K562 (cell line): ENCODE measurements at regions not wholly inside any gene's neighbourhood (a gene's known extent, or its start where the extent isn't known, plus 50 kb on each side); places are given as distances from the start of the nearest gene placed in this dataset.

ENCODE experiments used
- AFF1 ChIP-seq, 2 experiments: fragments of 450-650 bp; IDR thresholded peaks; 2 replicates each; pipeline ENCODE4 v1.6.1; 2018; ENCODE audit warnings: mild to moderate bottlenecking in 2 of 2, low read depth in 1 of 2; ENCODE audit not compliant: partially characterized antibody in 2 of 2
- ATF7 ChIP-seq: fragments of 450-650 bp; IDR thresholded peaks from 2 replicates; pipeline ENCODE4 v1.7.1; 2014; ENCODE audit warnings: mild to moderate bottlenecking, moderate library complexity
- CBFB ChIP-seq: sonication (generic); formaldehyde crosslinking; IDR thresholded peaks from 2 replicates; pipeline ENCODE4 v1.4.0; 2020; ENCODE audit warnings: mild to moderate bottlenecking, missing genetic modification reagents
- CLOCK ChIP-seq: fragments of 250-450 bp; sonication (Bioruptor Pico); IDR thresholded peaks from 2 replicates; pipeline ENCODE4 v1.4.0; 2020; ENCODE audit warnings: mild to moderate bottlenecking, moderate library complexity, borderline replicate concordance
- E2F4 ChIP-seq: sonication (generic); formaldehyde crosslinking; IDR thresholded peaks from 2 replicates; pipeline ENCODE4 v1.8.0; 2022; ENCODE audit warnings: mild to moderate bottlenecking, low read depth, missing genetic modification reagents
- ELK3 ChIP-seq: fragments of 450-650 bp; formaldehyde crosslinking; IDR thresholded peaks from 2 replicates; pipeline ENCODE4 v1.4.0; 2020; ENCODE audit warnings: mild to moderate bottlenecking
- FOXK1 ChIP-seq: sonication (generic); formaldehyde crosslinking; IDR thresholded peaks from 2 replicates; pipeline ENCODE4 v1.8.0; 2022; ENCODE audit warnings: missing genetic modification reagents, mild to moderate bottlenecking, borderline replicate concordance
- HNRNPK ChIP-seq: fragments of 200-400 bp; formaldehyde crosslinking; IDR thresholded peaks from one replicate; pipeline ENCODE4 v1.6.1; 2018; ENCODE audit warnings: mild to moderate bottlenecking, low read depth, low read length; ENCODE audit not compliant: poor library complexity, severe bottlenecking
- MCM5 ChIP-seq: fragments of 450-650 bp; IDR thresholded peaks from 2 replicates; pipeline ENCODE4 v1.6.1; 2016; ENCODE audit warnings: low read depth
- MXI1 ChIP-seq: IDR thresholded peaks from 2 replicates; pipeline ENCODE4 v1.6.1; 2011; ENCODE audit warnings: low read depth, mild to moderate bottlenecking, improper control_type of control experiment, low read length
- PCBP2 ChIP-seq: fragments of 200-400 bp; formaldehyde crosslinking; IDR thresholded peaks from 2 replicates; pipeline ENCODE4 v1.6.1; 2018; ENCODE audit warnings: low read length, low read depth, mild to moderate bottlenecking, moderate library complexity; ENCODE audit not compliant: poor library complexity, severe bottlenecking
- RAD51 ChIP-seq: fragments of 450-650 bp; IDR thresholded peaks from 2 replicates; pipeline ENCODE4 v1.7.1; 2016; ENCODE audit warnings: low read depth, mild to moderate bottlenecking, borderline replicate concordance
- TAL1 ChIP-seq: fragments of 450-650 bp; IDR thresholded peaks from 2 replicates; pipeline ENCODE4 v1.6.1; 2016; ENCODE audit warnings: mild to moderate bottlenecking
- ZNF263 ChIP-seq: sonication (generic); formaldehyde crosslinking; IDR thresholded peaks from 2 replicates; pipeline ENCODE4 v1.8.0; 2022; ENCODE audit warnings: mild to moderate bottlenecking, missing genetic modification reagents, borderline replicate concordance
- ZNF57 ChIP-seq: fragments of 450-650 bp; formaldehyde crosslinking; IDR thresholded peaks from 2 replicates; pipeline ENCODE4 v1.4.0; 2020; ENCODE audit warnings: mild to moderate bottlenecking, moderate library complexity

- TF ChIP-seq CLOCK (CRISPR knock-in tag) (no peak), MXI1 (no peak), TAL1 (no peak), ATF7 (no peak), RAD51 (no peak), HNRNPK (no peak), CBFB (no peak), MCM5 (no peak), E2F4 (no peak), ZNF57 (CRISPR knock-in tag) (no peak), FOXK1 (CRISPR knock-in tag) (no peak), AFF1 (IDR thresholded peaks at IDR 0.05; ENCODE audit: low read depth in 1 of 2, partially characterized antibody in 2 of 2) (no peak), PCBP2 (no peak), ELK3 (no peak), ZNF263 (CRISPR knock-in tag) (no peak)
- TF ChIP-seq, all 486 proteins: peak for 3
Measured at GRCh38 chr5:39713250-39713916, 288.6 kb upstream of the DAB2 start (continued).
